SJCRH30 (cell line): ENCODE measurements at regions not wholly inside any gene's neighbourhood (a gene's known extent, or its start where the extent isn't known, plus 50 kb on each side); places are given as distances from the start of the nearest gene placed in this dataset.

ENCODE experiments used
- DNase-seq, 2 experiments: peaks; one replicate each; pipeline ENCODE4 v3.0.0-alpha.2; 2015 to 2020
- H3K27ac ChIP-seq: fragments of 250-450 bp; sonication (Bioruptor Pico); 2 replicates; pipeline ENCODE4 v1.5.1; 2020; ENCODE audit warnings: mild to moderate bottlenecking, moderate library complexity
- H3K27me3 ChIP-seq: fragments of 250-450 bp; sonication (Bioruptor Pico); 2 replicates; pipeline ENCODE4 v1.5.1; 2020; ENCODE audit warnings: mild to moderate bottlenecking, moderate library complexity
- H3K36me3 ChIP-seq: fragments of 250-450 bp; sonication (Bioruptor Pico); 2 replicates; pipeline ENCODE4 v1.5.1; 2020; ENCODE audit warnings: mild to moderate bottlenecking, moderate library complexity
- H3K4me1 ChIP-seq: fragments of 250-450 bp; sonication (Bioruptor Pico); 2 replicates; pipeline ENCODE4 v1.5.1; 2020; ENCODE audit warnings: mild to moderate bottlenecking, moderate library complexity
- H3K4me3 ChIP-seq: fragments of 250-450 bp; sonication (Bioruptor Pico); 2 replicates; pipeline ENCODE4 v1.5.1; 2020; ENCODE audit warnings: mild to moderate bottlenecking, moderate library complexity
- H3K9me3 ChIP-seq: fragments of 250-450 bp; sonication (Bioruptor Pico); replicated peaks from 2 replicates; pipeline ENCODE4 v1.5.1; 2020; ENCODE audit warnings: mild to moderate bottlenecking, moderate library complexity

- no peaks in the 10 kb centered on the region for H3K27me3 ChIP-seq
- DNase-seq, result no peak
- no peaks in the 10 kb centered on the region for H3K36me3 ChIP-seq
- no peak overlapping the region for H3K4me3 ChIP-seq
- H3K27ac ChIP-seq, result no peak overlapping the region
- no peaks in the 10 kb centered on the region for H3K9me3 ChIP-seq
- no peaks in the 10 kb centered on the region for H3K4me1 ChIP-seq
Measured at GRCh38 chr9:1845425-1845824, 169.7 kb upstream of the SMARCA2 start.

- H3K36me3 ChIP-seq, result no peaks in the 10 kb centered on the region
- DNase-seq, result no peak
- H3K9me3 ChIP-seq, result no peaks in the 10 kb centered on the region
- no peaks in the 10 kb centered on the region for H3K4me1 ChIP-seq
- no peaks in the 10 kb centered on the region for H3K27me3 ChIP-seq
- no peak overlapping the region for H3K4me3 ChIP-seq
- no peak overlapping the region for H3K27ac ChIP-seq
Measured at GRCh38 chr9:1855726-1856125, 159.4 kb upstream of the SMARCA2 start.

GRCh38 chr9:1857808-1858207 is 157.3 kb upstream of the SMARCA2 start:
- Histone ChIP-seq H3K27me3 (no peaks in the 10 kb centered on the region), H3K27ac (no peak overlapping the region), H3K36me3 (no peaks in the 10 kb centered on the region), H3K9me3 (no peaks in the 10 kb centered on the region; the same call in 1 of the 2 replicates), H3K4me3 (no peak overlapping the region), H3K4me1 (no peaks in the 10 kb centered on the region)
- DNase-seq, result no peak

GRCh38 chr9:1869843-1870242 is 145.3 kb upstream of the SMARCA2 start:
- Histone ChIP-seq H3K9me3 (no peaks in the 10 kb centered on the region), H3K4me1 (no peaks in the 10 kb centered on the region)
- peak; percentile 49 to 71 for DNase-seq

GRCh38 chr9:1870915-1871314 is 144.2 kb upstream of the SMARCA2 start:
- Histone ChIP-seq H3K27me3 (no peaks in the 10 kb centered on the region), H3K4me3 (no peak overlapping the region), H3K4me1 (no peaks in the 10 kb centered on the region), H3K27ac (no peak overlapping the region), H3K36me3 (no peaks in the 10 kb centered on the region), H3K9me3 (no peaks in the 10 kb centered on the region)
- no peak for DNase-seq

More at GRCh38 chr9:1869843-1870242, 145.3 kb upstream of the SMARCA2 start:
- H3K36me3 ChIP-seq, result no peaks in the 10 kb centered on the region
- H3K27me3 ChIP-seq, result no peaks in the 10 kb centered on the region
- no peak overlapping the region for H3K27ac ChIP-seq
- H3K4me3 ChIP-seq, result no peak overlapping the region

- no peaks in the 10 kb centered on the region for H3K9me3 ChIP-seq
- H3K4me1 ChIP-seq, result no peaks in the 10 kb centered on the region
- H3K27ac ChIP-seq, result no peak overlapping the region
- no peak overlapping the region for H3K4me3 ChIP-seq
- no peak for DNase-seq
- no peaks in the 10 kb centered on the region for H3K27me3 ChIP-seq
- H3K36me3 ChIP-seq, result no peaks in the 10 kb centered on the region
Measured at GRCh38 chr9:1871626-1872419, 143.3 kb upstream of the SMARCA2 start.

- Histone ChIP-seq H3K4me1 (no peaks in the 10 kb centered on the region), H3K27ac (no peak overlapping the region), H3K9me3 (no peaks in the 10 kb centered on the region), H3K27me3 (no peaks in the 10 kb centered on the region), H3K36me3 (no peaks in the 10 kb centered on the region), H3K4me3 (no peak overlapping the region)
- DNase-seq, result no peak
Measured at GRCh38 chr9:1875251-1875851, 139.8 kb upstream of the SMARCA2 start.

GRCh38 chr9:1875921-1876448 is 139.2 kb upstream of the SMARCA2 start:
- DNase-seq, result no peak
- H3K4me1 ChIP-seq, result no peaks in the 10 kb centered on the region
- no peaks in the 10 kb centered on the region for H3K9me3 ChIP-seq
- H3K27ac ChIP-seq, result no peak overlapping the region
- no peaks in the 10 kb centered on the region for H3K36me3 ChIP-seq
- H3K27me3 ChIP-seq, result no peaks in the 10 kb centered on the region
- H3K4me3 ChIP-seq, result no peak overlapping the region

GRCh38 chr9:1876891-1877496 is 138.2 kb upstream of the SMARCA2 start:
- H3K4me1 ChIP-seq, result no peaks in the 10 kb centered on the region
- no peak for DNase-seq

GRCh38 chr9:1877951-1878350 is 137.2 kb upstream of the SMARCA2 start:
- no peaks in the 10 kb centered on the region for H3K4me1 ChIP-seq
- H3K9me3 ChIP-seq, result no peaks in the 10 kb centered on the region
- no peaks in the 10 kb centered on the region for H3K27me3 ChIP-seq
- no peak for DNase-seq
- H3K27ac ChIP-seq, result no peak overlapping the region
- H3K36me3 ChIP-seq, result no peaks in the 10 kb centered on the region
- no peak overlapping the region for H3K4me3 ChIP-seq

More at GRCh38 chr9:1876891-1877496, 138.2 kb upstream of the SMARCA2 start:
- no peaks in the 10 kb centered on the region for H3K27me3 ChIP-seq
- no peaks in the 10 kb centered on the region for H3K36me3 ChIP-seq
- H3K9me3 ChIP-seq, result no peaks in the 10 kb centered on the region
- H3K4me3 ChIP-seq, result no peak overlapping the region
- H3K27ac ChIP-seq, result no peak overlapping the region

GRCh38 chr9:1878811-1879210 is 136.3 kb upstream of the SMARCA2 start:
- no peaks in the 10 kb centered on the region for H3K4me1 ChIP-seq
- H3K36me3 ChIP-seq, result no peaks in the 10 kb centered on the region
- H3K9me3 ChIP-seq, result no peaks in the 10 kb centered on the region
- no peak overlapping the region for H3K27ac ChIP-seq
- DNase-seq, result no peak
- no peak overlapping the region for H3K4me3 ChIP-seq
- H3K27me3 ChIP-seq, result no peaks in the 10 kb centered on the region

GRCh38 chr9:1879501-1879900 is 135.6 kb upstream of the SMARCA2 start:
- DNase-seq, result no peak
- Histone ChIP-seq H3K9me3 (no peaks in the 10 kb centered on the region), H3K4me3 (no peak overlapping the region), H3K27me3 (no peaks in the 10 kb centered on the region), H3K36me3 (no peaks in the 10 kb centered on the region), H3K4me1 (no peaks in the 10 kb centered on the region), H3K27ac (no peak overlapping the region)

GRCh38 chr9:1880038-1880565 is 135.0 kb upstream of the SMARCA2 start:
- no peaks in the 10 kb centered on the region for H3K4me1 ChIP-seq
- no peak overlapping the region for H3K4me3 ChIP-seq
- DNase-seq, result no peak
- no peaks in the 10 kb centered on the region for H3K9me3 ChIP-seq
- H3K27ac ChIP-seq, result no peak overlapping the region
- H3K36me3 ChIP-seq, result no peaks in the 10 kb centered on the region
- H3K27me3 ChIP-seq, result no peaks in the 10 kb centered on the region

- H3K27me3 ChIP-seq, result no peaks in the 10 kb centered on the region
- H3K36me3 ChIP-seq, result no peaks in the 10 kb centered on the region
- no peak overlapping the region for H3K4me3 ChIP-seq
- H3K4me1 ChIP-seq, result no peaks in the 10 kb centered on the region
- DNase-seq, result no peak
- no peaks in the 10 kb centered on the region for H3K9me3 ChIP-seq
- H3K27ac ChIP-seq, result no peak overlapping the region
Measured at GRCh38 chr9:1881708-1882295, 133.3 kb upstream of the SMARCA2 start.
